ENCODE measurements at regions not wholly inside any gene's neighbourhood (a gene's known extent, or its start where the extent isn't known, plus 50 kb on each side); places are given as distances from the start of the nearest gene placed in this dataset.

- TF ChIP-seq CTCF (IDR thresholded peaks at IDR 0.05) = no peak
- TF ChIP-seq POLR2A (IDR thresholded peaks at IDR 0.05) = no peak
- TF ChIP-seq POLR2AphosphoS5 (IDR thresholded peaks at IDR 0.05) = no peak
Measured at GRCh38 chr13:91142572-91142971, 204.9 kb upstream of the MIR17HG start.
